SU-DHL-6 (cell line): ENCODE measurements at regions not wholly inside any gene's neighbourhood (a gene's known extent, or its start where the extent isn't known, plus 50 kb on each side); places are given as distances from the start of the nearest gene placed in this dataset.

ENCODE experiments used
- CTCF ChIP-seq: fragments of 200-600 bp; sonication (generic); IDR thresholded peaks from one replicate; pipeline ENCODE4 v1.5.1; 2017; ENCODE audit warnings: antibody characterized with exemption, mild to moderate bottlenecking, low read length, moderate library complexity; ENCODE audit not compliant: insufficient read depth, poor library complexity, severe bottlenecking
- EZH2phosphoT487 ChIP-seq: fragments of 200-600 bp; sonication (generic), shearing (Covaris generic); conservative IDR thresholded peaks from 2 replicates; pipeline ENCODE4 v1.6.1; 2018; ENCODE audit warnings: mild to moderate bottlenecking, antibody characterized with exemption, low read length, moderate library complexity, mixed read lengths

GRCh38 chr2:8593243-8593642 lies 88.6 kb upstream of the ID2 start:
- TF ChIP-seq CTCF (no peak), EZH2phosphoT487 (no peak)
